ENCODE measurements at regions not wholly inside any gene's neighbourhood (a gene's known extent, or its start where the extent isn't known, plus 50 kb on each side); places are given as distances from the start of the nearest gene placed in this dataset.
A peak's percentile ranks its signal among the peaks of the same experiment; 100 is the strongest.

DNA sequence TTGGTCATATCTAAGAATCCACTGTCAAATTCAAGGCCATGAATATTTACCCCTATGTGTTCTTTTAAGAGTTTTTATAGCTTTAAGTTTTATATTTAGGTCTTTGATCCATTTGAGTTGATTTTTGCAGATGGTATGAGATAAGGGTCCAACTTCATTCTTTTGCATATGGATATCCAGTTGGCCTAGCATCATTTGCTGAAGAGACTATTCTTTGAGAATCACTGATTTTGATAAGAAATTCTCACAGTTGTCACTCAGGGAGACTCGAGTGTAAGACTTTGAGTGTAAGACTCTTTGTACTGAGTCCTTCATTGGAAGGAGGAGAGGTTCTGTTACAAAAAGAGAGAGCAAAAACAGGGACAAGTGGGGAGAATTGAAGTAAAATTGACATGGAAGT lies 74.8 kb downstream of the CBLL2 start:
- no peak for DNase-seq (ENCODE audit: low read depth)
- H3K4me3 ChIP-seq (ENCODE audit: low read depth, low read length), result no peak overlapping the region
- TF ChIP-seq, protein P1, sequence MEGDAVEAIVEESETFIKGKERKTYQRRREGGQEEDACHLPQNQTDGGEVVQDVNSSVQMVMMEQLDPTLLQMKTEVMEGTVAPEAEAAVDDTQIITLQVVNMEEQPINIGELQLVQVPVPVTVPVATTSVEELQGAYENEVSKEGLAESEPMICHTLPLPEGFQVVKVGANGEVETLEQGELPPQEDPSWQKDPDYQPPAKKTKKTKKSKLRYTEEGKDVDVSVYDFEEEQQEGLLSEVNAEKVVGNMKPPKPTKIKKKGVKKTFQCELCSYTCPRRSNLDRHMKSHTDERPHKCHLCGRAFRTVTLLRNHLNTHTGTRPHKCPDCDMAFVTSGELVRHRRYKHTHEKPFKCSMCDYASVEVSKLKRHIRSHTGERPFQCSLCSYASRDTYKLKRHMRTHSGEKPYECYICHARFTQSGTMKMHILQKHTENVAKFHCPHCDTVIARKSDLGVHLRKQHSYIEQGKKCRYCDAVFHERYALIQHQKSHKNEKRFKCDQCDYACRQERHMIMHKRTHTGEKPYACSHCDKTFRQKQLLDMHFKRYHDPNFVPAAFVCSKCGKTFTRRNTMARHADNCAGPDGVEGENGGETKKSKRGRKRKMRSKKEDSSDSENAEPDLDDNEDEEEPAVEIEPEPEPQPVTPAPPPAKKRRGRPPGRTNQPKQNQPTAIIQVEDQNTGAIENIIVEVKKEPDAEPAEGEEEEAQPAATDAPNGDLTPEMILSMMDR (conservative IDR thresholded peaks at IDR 0.05; ENCODE audit: low read depth, low read length), result no peak

DNA sequence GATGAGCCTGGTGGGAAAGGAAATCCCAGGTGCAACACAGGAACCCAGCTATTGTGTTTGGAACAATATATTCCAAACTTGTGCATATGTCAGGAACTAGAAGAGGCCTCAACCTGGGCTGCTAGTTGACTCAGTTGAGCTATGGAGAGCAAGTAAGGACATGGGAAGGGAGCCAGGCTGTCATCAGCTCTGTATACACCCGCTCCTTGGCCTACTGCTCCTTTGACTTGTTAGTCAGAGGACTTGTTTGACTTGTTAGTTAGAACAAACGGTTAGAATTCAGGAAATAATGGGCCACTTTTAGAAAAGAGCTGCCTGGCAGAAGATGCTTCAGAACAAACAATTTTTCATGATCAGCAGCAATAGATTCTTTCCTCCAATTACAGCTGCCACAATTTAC lies 76.4 kb downstream of the CBLL2 start:
- TF ChIP-seq, protein P1 (conservative IDR thresholded peaks at IDR 0.05; ENCODE audit: low read depth, low read length), result no peak
- DNase-seq (ENCODE audit: low read depth), result no peak
- H3K4me3 ChIP-seq (ENCODE audit: low read depth, low read length), result no peak overlapping the region

DNA sequence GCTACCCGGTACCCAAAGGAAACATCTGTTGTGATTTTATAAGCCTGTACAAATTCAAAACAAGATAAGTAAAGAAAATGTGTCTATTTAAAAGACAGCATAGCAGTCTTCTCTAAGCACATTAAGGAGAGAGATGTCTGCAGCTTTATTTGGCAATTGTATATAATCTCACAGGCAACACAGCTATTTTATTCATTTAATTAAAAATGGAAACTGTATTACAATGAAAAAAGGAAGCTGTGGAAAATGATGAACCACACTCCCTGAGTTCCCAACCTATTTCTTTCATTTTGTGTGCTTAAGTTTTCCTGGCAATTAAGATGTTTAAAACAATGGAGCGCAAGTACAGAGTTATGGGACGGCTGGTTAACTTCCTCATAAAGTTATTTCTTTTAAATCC lies 78.4 kb downstream of the CBLL2 start:
- DNase-seq (ENCODE audit: low read depth), result no peak
- H3K4me3 ChIP-seq (ENCODE audit: low read depth, low read length), result no peak overlapping the region
- TF ChIP-seq, protein P1 (conservative IDR thresholded peaks at IDR 0.05; ENCODE audit: low read depth, low read length), result no peak

DNA sequence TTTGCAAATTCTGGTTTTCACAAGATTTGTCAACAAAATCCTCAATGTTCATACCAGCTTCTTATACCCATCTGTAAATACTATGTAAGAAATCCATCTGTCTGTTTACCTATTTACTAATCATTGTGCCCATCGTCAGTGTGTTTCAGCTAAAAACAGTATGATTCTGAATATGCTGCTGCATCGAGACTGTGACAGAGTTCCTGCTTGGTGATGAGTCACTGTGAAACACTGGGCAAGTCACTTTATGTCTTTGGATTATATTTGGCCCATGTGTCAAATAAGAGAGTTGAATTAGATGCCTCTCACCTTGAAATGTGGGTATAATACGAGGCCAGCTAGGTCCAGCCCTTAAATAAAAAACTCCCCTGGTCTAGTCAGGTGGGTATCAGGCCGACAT lies 79.3 kb downstream of the CBLL2 start:
- no peak overlapping the region for H3K4me3 ChIP-seq (ENCODE audit: low read depth, low read length)
- no peak for DNase-seq (ENCODE audit: low read depth)
- TF ChIP-seq, protein P1 (conservative IDR thresholded peaks at IDR 0.05; ENCODE audit: low read depth, low read length), result no peak

DNA sequence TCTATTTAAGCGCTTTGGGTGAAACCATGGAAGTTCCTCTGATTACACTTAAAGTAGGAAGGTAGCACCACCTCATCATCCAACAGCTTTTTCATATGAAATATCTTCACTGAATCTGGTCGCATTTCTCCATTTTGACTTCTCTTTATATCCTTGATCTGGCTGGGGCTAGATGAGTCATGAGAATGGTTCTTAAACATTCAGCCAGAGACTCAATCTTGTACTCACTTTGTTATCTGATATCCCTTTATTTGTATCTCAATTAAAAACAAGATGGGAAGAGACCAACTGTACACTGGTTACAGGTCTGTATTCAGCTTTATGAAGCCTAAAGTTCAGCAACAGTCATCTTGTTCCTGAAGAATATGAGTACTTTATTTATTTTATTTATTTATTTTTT lies 84.9 kb downstream of the CBLL2 start:
- peak; percentile 26 for DNase-seq (ENCODE audit: low read depth)
- H3K4me3 ChIP-seq (ENCODE audit: low read depth, low read length), result no peak overlapping the region
- TF ChIP-seq, protein P1 (conservative IDR thresholded peaks at IDR 0.05; ENCODE audit: low read depth, low read length), result no peak

DNA sequence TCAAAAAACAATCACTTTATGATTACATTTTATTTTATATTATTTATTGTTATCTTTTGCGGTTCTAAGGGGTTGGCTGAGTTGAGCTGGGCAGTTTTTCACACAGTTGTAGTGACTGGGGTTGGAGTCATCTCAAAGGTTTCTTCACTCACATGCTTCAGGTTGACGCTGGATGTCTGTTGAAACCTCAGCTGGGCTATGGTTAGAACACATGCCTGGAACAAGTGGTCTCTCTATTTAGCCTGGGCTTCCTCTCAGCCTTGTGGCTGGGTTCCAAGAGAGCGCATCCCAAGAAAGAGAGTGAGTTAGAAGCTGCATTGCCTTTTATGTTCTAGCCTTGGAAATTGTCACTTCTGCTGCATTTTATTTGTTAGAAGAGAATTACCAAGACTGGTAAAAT lies 87.4 kb downstream of the CBLL2 start:
- DNase-seq (ENCODE audit: low read depth), result no peak
- TF ChIP-seq, protein P1 (conservative IDR thresholded peaks at IDR 0.05; ENCODE audit: low read depth, low read length), result no peak
- no peak overlapping the region for H3K4me3 ChIP-seq (ENCODE audit: low read depth, low read length)

DNA sequence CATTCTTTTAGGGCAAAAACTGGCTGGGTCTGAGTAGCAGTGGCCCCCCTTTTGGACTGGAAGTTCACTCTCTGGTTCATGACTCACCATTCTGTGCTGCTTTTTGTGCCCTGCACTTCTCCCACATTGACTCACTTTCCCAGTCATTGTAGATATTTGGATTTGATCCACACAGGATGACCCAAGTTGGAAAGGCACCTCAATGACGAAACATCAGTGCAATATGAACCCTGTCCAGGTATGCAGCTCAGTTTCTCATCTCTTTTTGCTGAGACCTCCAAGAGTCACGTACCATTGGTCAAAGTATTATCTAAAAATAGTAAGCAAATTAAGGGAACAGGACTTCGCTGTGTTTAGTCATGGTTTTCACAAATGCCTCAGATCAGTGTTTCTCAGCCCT lies 92.7 kb downstream of the CBLL2 start:
- TF ChIP-seq, protein P1 (conservative IDR thresholded peaks at IDR 0.05; ENCODE audit: low read depth, low read length), result no peak
- DNase-seq (ENCODE audit: low read depth), result peak; percentile 79
- H3K4me3 ChIP-seq (ENCODE audit: low read depth, low read length), result no peak overlapping the region
